Head of caudate nucleus (tissue), 42 donors: ENCODE measurements at regions not wholly inside any gene's neighbourhood (a gene's known extent, or its start where the extent isn't known, plus 50 kb on each side); places are given as distances from the start of the nearest gene placed in this dataset.
A peak's percentile ranks its signal among the peaks of the same experiment; 100 is the strongest.

Experiments
- DNase-seq, 42 donors: peaks; one replicate each; pipeline versions ENCODE4 v3.0.0 to v3.0.0-alpha.2; 2020 to 2021; ENCODE audit warnings: mixed read lengths in 7 of 42
- intact Hi-C: fragments of 100-400 bp; cut with DNase I; formaldehyde crosslinking; loops from one replicate; pipeline ENCODE4 v1.15.0; 2022

DNA sequence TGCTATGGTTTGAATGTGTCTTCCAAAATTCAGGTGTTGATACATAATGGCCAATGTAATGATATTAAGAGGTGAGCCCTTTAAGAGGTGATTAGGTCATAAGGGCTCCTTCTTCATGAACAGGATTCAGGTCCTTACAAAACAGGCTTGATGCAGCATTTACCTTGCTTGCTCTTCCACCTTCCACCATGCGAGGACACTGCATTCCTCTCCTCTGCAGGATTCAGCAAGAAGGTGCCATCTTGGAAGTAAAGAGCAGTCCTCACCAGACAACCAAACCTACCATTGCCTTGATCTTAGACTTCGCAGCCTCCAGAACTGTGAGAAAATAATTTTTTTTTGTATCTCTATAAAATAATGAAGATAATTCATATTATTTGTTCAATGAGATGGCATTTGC, 314.0 kb upstream of the SMARCA2 start:
- intact Hi-C loops = no loop called here
- DNase-seq = no peak

DNA sequence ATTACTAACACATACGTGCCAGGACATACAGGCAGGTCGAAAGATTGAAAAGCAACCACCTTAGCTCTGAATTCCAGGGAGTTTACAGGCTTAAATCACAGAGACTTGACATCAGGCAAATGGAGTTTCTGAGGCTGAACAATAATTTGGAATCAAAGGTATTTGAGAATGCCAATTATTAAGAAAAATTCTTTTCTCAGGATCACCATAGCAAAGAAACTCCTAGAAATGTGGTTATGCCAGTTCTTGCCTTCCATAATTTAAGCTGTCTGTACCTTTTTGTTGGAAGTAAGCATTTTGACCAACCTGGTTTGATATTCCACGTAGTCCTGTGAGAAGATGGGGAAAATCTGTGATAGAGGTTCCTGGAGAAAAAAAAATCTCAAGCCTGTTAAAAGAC, 312.4 kb upstream of the SMARCA2 start:
- no peak for DNase-seq
- intact Hi-C loops = no loop called here

DNA sequence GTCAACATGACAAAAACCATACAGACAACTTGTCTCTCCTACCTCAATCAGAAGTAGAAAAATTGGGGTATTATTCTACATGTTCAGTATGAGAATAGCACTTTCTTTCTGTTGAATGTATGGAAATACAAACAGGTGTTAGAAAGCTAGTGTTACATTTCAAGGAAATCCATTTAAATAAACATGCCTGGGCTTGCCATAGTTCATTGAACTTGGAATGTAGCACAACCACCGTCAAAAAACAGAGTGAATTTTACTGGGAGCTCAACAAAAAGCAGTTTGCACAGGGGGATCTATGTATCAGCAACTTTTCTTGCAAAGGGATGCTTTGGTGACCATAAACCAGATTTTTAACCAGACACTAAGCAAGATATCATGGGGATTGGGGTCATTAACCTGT, 307.9 kb upstream of the SMARCA2 start:
- intact Hi-C loops = no loop called here
- DNase-seq = no peak

DNA sequence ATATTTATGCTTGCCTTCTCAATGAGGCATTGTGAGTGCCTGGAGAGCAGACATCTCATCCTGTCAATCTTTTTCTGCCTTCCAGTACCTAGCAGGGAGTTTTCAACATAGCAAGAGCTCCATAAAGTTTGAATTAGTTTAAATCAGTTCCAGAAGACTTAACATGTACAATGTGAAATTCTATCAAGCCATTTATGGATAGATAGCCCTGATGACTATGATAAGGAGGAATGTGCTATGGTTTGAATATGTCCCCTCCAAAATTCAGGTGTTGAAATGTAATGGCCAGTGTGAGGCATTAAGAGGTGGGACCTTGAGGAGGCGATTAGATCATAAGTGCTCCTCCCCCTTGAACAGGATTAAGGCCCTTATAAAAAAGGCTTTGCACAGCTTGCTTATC, 306.9 kb upstream of the SMARCA2 start:
- no peak for DNase-seq
- intact Hi-C loops = no loop called here

- intact Hi-C loops = no loop called here
- DNase-seq = peak in 2 of 42 donors; percentile 1 to 9
Observed at GRCh38 chr9:1709347-1709746, 305.8 kb upstream of the SMARCA2 start.

GRCh38 chr9:1712861-1713450, 302.2 kb upstream of the SMARCA2 start:
- DNase-seq = peak in 2 of 42 donors; percentile 6 to 14
- intact Hi-C loops = no loop called here

GRCh38 chr9:1713841-1714240, 301.3 kb upstream of the SMARCA2 start:
- no peak for DNase-seq
- intact Hi-C loops = no loop called here

DNA sequence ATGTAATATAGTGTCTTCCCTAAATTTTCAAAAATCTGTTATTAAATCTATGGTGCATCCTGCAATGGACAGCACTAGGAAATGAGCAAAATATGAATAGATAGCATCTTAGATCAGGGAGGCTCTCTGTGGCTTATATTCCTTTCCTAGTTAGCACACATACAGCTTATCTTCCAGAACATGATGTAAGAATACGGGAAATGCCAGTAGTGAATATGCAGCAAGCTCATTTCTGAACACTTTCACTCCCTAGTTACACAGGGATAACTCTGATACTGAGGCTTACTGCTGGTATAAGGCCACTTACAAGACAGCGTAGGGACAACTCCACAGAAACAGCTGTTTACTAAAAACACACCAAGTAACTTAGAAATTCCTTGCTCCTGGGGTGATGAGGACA, 297.3 kb upstream of the SMARCA2 start:
- intact Hi-C loops = no loop called here

DNA sequence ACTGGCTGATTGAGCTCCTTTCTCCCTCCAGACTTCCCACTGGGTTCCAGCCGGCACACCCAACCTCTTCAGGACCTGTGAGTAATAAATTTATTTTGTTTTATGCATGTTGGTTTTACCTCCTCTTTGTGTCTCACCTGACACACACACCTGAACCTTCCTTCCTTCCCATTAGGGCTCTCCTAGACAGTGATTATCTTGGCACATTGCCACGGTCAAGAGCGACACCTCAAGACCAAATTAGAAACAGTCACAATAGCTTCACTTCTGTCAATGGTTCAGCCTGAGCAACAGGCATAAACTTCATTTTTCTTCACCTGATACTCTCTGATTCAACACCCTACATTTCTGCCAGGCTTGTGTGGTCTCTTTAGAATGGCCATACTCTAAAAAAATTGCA, 296.3 kb upstream of the SMARCA2 start:
- intact Hi-C loops = no loop called here

More for the DNA sequence above, 297.3 kb upstream of the SMARCA2 start:
- DNase-seq = no peak

GRCh38 chr9:1721196-1721595, 294.0 kb upstream of the SMARCA2 start:
- no peak for DNase-seq
- intact Hi-C loops = no loop called here

More for the DNA sequence above, 296.3 kb upstream of the SMARCA2 start:
- no peak for DNase-seq

- no peak for DNase-seq
- intact Hi-C loops = no loop called here
Observed at GRCh38 chr9:1722404-1722803, 292.7 kb upstream of the SMARCA2 start.

GRCh38 chr9:1723522-1724015, 291.6 kb upstream of the SMARCA2 start:
- intact Hi-C loops = no loop called here
- DNase-seq = no peak

DNA sequence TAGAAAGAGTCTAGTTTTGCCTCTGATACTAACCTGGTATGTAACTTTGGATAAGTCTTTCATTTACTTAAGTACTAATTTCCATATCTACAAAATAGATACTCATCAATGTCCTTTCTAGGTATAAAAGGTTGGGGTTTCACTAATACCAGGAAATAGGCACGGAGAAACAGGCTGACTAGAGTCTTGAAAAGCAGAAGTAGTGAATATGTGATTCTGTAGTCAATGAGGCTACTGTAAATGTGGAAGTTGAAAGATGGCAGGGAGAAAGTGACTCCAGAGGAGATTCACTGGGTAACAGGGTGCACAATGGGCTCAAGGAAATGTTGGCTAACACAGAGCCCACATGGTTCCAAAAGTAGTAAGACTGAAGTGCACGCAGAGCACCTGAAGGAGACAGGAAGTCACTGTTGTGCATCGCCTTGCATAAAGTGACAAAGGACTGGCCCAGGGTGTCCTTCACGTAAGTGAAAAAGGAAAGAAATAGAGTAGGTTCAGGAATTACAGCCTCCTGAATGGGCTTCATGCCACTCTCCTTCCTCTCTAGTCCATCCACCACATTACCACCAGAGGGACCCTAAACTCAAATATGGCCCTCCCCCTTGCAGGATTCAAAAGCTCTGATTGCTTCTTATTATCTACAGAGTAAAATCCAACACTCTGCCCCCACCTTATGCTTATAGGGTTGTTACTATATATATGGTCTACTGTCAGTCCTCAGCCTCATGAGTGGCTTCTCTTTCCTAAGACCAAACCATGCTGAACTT, 288.0 kb upstream of the SMARCA2 start:
- intact Hi-C loops = no loop called here
- no peak for DNase-seq

DNA sequence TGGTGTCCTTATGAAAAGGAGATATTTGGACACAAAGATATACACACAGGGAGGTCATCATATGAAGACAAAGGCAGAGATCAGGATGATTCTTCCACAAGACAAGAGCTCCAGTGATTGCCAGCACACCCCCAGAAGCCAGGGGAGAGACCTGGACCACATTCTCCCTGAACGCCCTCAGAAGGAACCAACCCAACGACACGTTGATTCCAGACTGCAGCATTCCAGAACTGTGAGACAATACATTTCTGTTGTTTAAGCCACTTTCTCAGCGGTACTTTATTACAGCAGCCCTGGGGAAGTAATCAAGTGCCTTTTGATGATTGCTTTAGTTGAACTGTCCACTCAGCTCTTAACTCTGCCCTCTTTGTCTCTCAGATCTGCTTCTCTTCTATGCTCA, 285.5 kb upstream of the SMARCA2 start:
- intact Hi-C loops = no loop called here
- DNase-seq = no peak

DNA sequence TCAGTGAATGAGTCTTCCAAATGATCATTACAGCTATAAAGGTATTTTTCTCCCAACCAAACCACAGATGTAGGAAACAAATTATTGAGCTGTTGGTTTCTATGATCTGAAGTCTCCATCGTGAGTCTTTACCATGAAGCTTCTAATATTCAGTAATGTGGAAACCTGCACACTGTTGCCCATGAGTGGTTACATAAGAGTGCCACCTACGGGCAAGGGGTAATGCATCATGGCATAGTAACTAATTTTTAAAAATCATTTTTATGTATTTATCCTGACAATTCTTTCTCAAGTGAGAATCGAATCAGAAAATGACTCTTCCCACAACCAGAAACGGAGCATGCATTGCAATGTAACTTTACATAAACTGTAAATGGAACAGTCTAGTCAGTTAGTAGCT, 282.5 kb upstream of the SMARCA2 start:
- intact Hi-C loops = no loop called here
- DNase-seq = peak in 8 of 42 donors; percentile 10 to 41 (median 24)

- DNase-seq = no peak
- intact Hi-C loops = no loop called here
Observed at GRCh38 chr9:1738511-1739100, 276.5 kb upstream of the SMARCA2 start.

GRCh38 chr9:1743121-1743960, 271.8 kb upstream of the SMARCA2 start:
- DNase-seq = no peak
- intact Hi-C loops = no loop called here

DNA sequence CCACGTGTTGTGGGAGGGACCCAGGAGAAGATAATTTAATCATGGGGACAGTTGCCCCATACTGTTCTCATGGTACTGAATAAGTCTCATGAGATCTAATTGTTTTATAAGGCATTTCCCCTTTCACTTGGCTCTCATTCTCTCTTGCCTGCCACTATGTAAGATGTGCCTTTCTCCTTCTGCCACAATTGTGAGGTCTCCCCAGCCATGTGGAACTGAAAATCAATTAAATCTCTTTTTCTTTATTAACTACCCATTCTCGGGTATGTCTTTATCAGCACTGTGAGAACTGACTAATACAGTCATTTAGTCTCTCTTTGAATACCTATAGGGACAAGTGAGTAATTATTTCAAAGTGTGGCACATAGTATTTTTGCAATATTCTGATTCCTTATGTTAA, 269.2 kb upstream of the SMARCA2 start:
- DNase-seq = no peak
- intact Hi-C loops = no loop called here

DNA sequence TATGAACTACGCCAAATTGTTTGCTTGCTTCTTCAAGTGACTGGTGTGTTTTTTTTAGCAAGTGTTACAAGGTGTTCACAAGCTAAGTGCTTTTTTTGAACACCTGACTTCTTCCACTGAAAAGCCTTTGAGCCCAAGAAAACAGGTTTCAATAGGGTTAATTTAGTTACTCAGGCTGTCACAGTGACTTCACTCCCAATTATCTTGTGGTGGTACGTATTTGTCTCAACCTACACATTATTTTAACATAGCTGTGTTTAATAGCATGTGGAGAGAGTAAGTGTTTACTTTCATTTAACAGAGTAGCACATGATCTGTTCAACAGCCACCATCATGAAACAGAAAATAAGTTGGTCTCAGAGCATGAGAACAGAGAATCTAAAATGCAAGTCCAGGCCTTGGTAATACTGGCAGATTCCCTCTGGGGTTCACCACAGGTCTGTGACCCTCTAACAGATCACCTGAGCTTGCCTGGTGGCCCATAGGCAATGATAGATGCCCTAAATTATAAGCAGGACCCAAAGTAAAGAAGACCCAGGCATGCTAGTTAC, 267.7 kb upstream of the SMARCA2 start:
- intact Hi-C loops = no loop called here

More for the DNA sequence above, 267.7 kb upstream of the SMARCA2 start:
- DNase-seq = no peak
